OCI-LY7 (cell line): ENCODE measurements at regions not wholly inside any gene's neighbourhood (a gene's known extent, or its start where the extent isn't known, plus 50 kb on each side); places are given as distances from the start of the nearest gene placed in this dataset.

Experiments used
- CTCF ChIP-seq: fragments of 200-600 bp; sonication (generic); conservative IDR thresholded peaks from 2 replicates; pipeline ENCODE4 v1.5.1; 2014; ENCODE audit warnings: mild to moderate bottlenecking, antibody characterized with exemption, low read length, moderate library complexity, mixed read lengths
- EZH2phosphoT487 ChIP-seq: fragments of 200-600 bp; sonication (generic); IDR thresholded peaks from 2 replicates; pipeline ENCODE4 v1.6.1; 2018; ENCODE audit warnings: low read depth, borderline replicate concordance, mild to moderate bottlenecking, mixed run types, antibody characterized with exemption, low read length, moderate library complexity, mixed read lengths

- TF ChIP-seq CTCF (no peak), EZH2phosphoT487 (no peak)
Measured at GRCh38 chr2:239819974-239820555, 205.1 kb downstream of the NDUFA10 start.
